ENCODE measurements at regions not wholly inside any gene's neighbourhood (a gene's known extent, or its start where the extent isn't known, plus 50 kb on each side); places are given as distances from the start of the nearest gene placed in this dataset.

DNA sequence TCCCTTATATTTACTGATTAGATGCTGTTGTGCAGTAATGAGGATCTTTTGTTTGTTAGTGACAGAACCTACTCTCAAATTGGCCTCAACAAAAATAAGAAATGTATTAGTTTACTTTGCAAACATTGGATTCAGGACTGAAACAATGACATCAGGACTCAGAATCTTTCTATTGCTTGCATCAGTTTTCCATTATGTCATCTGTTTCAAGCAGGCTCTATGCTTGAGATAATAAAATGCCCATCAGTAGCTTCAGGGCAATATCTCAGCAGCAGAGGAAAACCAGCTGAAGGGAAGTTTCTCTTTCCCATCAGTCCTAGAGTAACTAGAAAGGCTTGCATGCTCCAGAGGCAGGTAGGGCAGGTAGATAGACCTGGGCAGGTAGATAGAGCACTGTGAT, 375.5 kb upstream of the SLC8A1 start:
- TF ChIP-seq, protein P1, sequence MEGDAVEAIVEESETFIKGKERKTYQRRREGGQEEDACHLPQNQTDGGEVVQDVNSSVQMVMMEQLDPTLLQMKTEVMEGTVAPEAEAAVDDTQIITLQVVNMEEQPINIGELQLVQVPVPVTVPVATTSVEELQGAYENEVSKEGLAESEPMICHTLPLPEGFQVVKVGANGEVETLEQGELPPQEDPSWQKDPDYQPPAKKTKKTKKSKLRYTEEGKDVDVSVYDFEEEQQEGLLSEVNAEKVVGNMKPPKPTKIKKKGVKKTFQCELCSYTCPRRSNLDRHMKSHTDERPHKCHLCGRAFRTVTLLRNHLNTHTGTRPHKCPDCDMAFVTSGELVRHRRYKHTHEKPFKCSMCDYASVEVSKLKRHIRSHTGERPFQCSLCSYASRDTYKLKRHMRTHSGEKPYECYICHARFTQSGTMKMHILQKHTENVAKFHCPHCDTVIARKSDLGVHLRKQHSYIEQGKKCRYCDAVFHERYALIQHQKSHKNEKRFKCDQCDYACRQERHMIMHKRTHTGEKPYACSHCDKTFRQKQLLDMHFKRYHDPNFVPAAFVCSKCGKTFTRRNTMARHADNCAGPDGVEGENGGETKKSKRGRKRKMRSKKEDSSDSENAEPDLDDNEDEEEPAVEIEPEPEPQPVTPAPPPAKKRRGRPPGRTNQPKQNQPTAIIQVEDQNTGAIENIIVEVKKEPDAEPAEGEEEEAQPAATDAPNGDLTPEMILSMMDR (IDR thresholded peaks at IDR 0.05) = no peak
- no peak for TF ChIP-seq POLR2A (IDR thresholded peaks at IDR 0.05)
